HCT116 (cell line): ENCODE measurements at regions not wholly inside any gene's neighbourhood (a gene's known extent, or its start where the extent isn't known, plus 50 kb on each side); places are given as distances from the start of the nearest gene placed in this dataset.

ENCODE experiments used
- CEBPB ChIP-seq: IDR thresholded peaks from 2 replicates; pipeline ENCODE4 v1.6.1; 2012; ENCODE audit warnings: low read depth
- CTCF ChIP-seq, 3 experiments: fragments of 200-600 bp in 1 of 3; sonication (generic) in 1 of 3; IDR thresholded peaks in 2 of 3; conservative IDR thresholded peaks in 1 of 3; 2 replicates each; pipeline ENCODE4 v1.5.1; 2012 to 2017; ENCODE audit warnings: low read depth in 2 of 3, low read length in 2 of 3, antibody characterized with exemption in 1 of 3, borderline replicate concordance in 1 of 3, control low read depth in 1 of 3, mild to moderate bottlenecking in 1 of 3, mixed read lengths in 1 of 3, mixed run types in 1 of 3, moderate library complexity in 1 of 3; ENCODE audit not compliant: insufficient read depth in 1 of 3
- EZH2 ChIP-seq: fragments of 200-600 bp; sonication (generic); IDR thresholded peaks from 2 replicates; pipeline ENCODE4 v1.6.1; 2017; ENCODE audit warnings: antibody characterized with exemption, mixed run types
- POLR2AphosphoS5 ChIP-seq: IDR thresholded peaks from 2 replicates; pipeline ENCODE4 v1.6.1; 2011; ENCODE audit warnings: mild to moderate bottlenecking, low read depth, low read length, moderate library complexity

- TF ChIP-seq CEBPB (no peak), EZH2 (no peak), CTCF (IDR thresholded peaks at IDR 0.05 in 2 of 3, conservative IDR thresholded peaks at IDR 0.05 in 1 of 3; ENCODE audit: borderline replicate concordance in 1 of 3, insufficient read depth in 1 of 3, low read depth in 2 of 3, low read length in 2 of 3) (no peak), POLR2AphosphoS5 (no peak)
Measured at GRCh38 chr6:159343709-159344108, 174.5 kb downstream of the FNDC1 start.
